GM12872 (cell line): ENCODE measurements at regions not wholly inside any gene's neighbourhood (a gene's known extent, or its start where the extent isn't known, plus 50 kb on each side); places are given as distances from the start of the nearest gene placed in this dataset.

ENCODE experiments used
- CTCF ChIP-seq: IDR thresholded peaks from 3 replicates; pipeline ENCODE4 v1.5.1; 2011; ENCODE audit warnings: low read depth, mild to moderate bottlenecking, low read length, moderate library complexity; ENCODE audit not compliant: insufficient read depth

- TF ChIP-seq CTCF: no peak
These were observed 227.5 kb upstream of the APCDD1 start for GRCh38 chr18:10226971-10227370.

DNA sequence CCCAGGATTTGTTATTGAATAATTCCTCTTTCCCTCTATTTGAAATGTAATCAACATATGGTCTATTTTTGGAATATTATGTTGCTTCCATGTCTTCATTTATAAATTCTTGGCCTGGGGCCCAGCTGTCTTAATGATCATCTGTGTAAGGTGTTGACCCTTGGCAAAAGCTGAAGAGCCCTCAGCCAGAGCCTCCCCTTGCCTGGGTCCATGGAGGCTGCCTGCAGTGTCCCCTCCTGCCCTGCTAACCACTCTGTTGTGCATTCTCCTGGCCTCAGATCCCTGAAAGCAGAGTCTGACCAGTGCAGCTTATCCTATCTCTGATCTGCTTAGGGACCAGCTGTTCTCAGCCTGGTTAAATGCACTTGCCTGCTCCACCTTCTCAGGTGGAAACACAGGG lies 226.1 kb upstream of the APCDD1 start:
- TF ChIP-seq CTCF: no peak

GRCh38 chr18:10229458-10229857 lies 225.0 kb upstream of the APCDD1 start:
- no peak for TF ChIP-seq CTCF

GRCh38 chr18:10230072-10230471 lies 224.4 kb upstream of the APCDD1 start:
- 0 out of 3 replicates have a peak, but pooled peaks have one; percentile 6 for TF ChIP-seq CTCF

DNA sequence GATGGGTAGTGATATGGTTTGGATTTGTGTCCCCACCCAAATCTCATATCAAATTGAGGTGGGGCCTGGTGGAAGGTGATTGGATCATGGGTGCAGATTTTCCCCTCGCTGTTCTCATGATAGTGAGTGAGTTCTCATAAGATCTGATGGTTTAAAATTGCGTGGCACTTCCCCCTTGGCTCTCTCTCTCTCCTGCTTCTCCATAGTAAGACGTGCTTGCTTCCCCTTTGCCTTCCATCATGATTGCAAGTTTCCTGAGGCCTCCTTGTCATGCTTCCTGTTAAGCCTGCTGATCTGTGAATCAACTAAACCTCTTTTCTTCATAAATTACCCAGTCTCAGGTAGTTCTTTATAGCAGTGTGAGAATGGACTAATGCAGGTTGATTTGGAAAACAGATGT lies 223.2 kb upstream of the APCDD1 start:
- TF ChIP-seq CTCF: no peak

- no peak for TF ChIP-seq CTCF
These were observed 222.4 kb upstream of the APCDD1 start for GRCh38 chr18:10232062-10232461.

DNA sequence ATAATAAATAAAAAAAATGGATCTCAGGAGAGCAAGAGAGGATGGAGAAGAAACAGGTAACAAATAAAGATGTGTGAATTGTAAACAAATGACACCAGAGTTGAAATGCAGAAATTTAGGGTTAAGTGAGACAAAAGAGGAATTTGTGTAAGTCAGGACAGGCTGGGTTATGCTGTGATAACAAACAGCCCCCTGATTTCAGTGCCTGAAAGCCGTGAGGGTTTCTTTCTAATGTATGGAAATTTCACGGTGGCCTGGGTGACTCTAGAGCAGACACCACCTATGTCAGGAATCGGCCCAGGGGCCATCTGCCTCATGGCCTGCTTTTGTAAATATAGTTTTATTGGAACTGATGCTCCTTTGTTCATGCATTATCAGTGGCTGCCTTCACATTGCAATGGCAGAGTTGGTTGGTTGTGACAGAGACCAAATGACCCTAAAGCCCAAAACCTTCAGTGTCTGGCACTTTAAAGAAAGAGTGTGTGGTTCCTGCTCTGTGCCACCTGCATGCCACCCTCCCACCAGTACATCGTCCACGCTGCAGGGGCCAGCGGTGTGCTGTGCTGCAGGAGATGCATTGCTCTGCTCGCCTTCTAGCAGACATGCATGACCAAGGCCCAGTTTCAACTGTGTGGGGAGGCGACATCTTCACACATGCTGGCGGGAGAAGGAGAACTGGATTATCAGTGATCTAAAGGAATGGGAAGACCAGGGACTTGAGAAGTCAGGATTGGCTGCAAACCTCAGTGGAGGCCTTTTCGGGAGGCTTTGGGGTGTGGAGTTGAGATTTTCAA lies 221.2 kb upstream of the APCDD1 start:
- no peak for TF ChIP-seq CTCF

DNA sequence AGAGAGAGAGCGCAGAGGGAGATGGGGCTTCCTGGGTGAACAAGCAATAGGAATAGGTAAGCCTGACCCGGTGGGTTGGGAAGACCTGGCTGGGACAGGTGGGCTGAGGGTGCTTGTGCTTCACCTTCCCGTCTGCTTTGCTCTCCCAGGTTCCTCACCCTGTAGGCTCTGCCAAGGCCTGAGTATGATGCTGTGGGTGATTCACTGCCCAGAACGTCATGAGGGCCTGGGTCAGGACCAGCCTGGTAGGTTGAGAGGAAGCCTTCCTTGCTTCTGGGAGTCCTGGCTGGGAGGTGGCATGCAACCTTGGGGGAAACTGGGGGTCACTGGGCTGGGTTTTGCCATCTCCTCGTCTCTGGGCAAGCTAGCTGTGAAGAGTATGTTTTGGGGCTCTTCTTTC lies 220.2 kb upstream of the APCDD1 start:
- TF ChIP-seq CTCF: no peak
